A549 (cell line): ENCODE measurements at regions not wholly inside any gene's neighbourhood (a gene's known extent, or its start where the extent isn't known, plus 50 kb on each side); places are given as distances from the start of the nearest gene placed in this dataset.

Experiments
- ATAC-seq, 2 experiments: fragments of 200-7000 bp in 1 of 2; fragments of >200 bp in 1 of 2; cut with Nextera tagmentation in 1 of 2; cut with Tn5 transposase in 1 of 2; 3 replicates each; pipeline versions ENCODE4 v1.8.0 to v1.9.1; 2018 to 2020; ENCODE audit warnings: mild to moderate bottlenecking in 1 of 2, moderate library complexity in 1 of 2
- CTCF ChIA-PET: fragments of 300-600 bp; sonication (Branson Sonifier 250); formaldehyde crosslinking; extraction: SDS; loops from one replicate; lab custom pipeline; 2021; ENCODE audit warnings: antibody characterized with exemption, inconsistent platforms; lab: Yijun Ruan, JAX
- POLR2A ChIA-PET: fragments of 350-600 bp; formaldehyde crosslinking; extraction: SDS; loops from one replicate; lab custom pipeline; 2021; ENCODE audit warnings: antibody characterized with exemption, inconsistent platforms; lab: Yijun Ruan, JAX
- DNase-seq, 2 experiments: peaks; one replicate each; pipeline versions ENCODE4 v3.0.0 to v3.0.0-alpha.2; 2011 to 2016; ENCODE audit warnings: low read depth in 1 of 2, low spot score in 1 of 2
- FAIRE-seq: peaks from 2 replicates; lab custom pipeline; 2011; peaks lifted over from hg19 to GRCh38; lab: Jason Lieb, UNC
- H3K27ac ChIP-seq, 2 experiments: fragments of >200 bp; sonication (Bioruptor Twin); formaldehyde crosslinking; 3 replicates each; pipeline ENCODE4 v1.5.1; 2016 to 2017
- H3K4me1 ChIP-seq: fragments of >200 bp; sonication (Bioruptor Twin); formaldehyde crosslinking; 3 replicates; pipeline ENCODE4 v1.6.1; 2016
- H3K4me2 ChIP-seq: fragments of >200 bp; sonication (Bioruptor Twin); formaldehyde crosslinking; 3 replicates; pipeline ENCODE4 v1.6.1; 2016
- H3K4me3 ChIP-seq: fragments of >200 bp; sonication (Bioruptor Twin); formaldehyde crosslinking; 3 replicates; pipeline ENCODE4 v1.5.1; 2016
- H3K9me3 ChIP-seq: fragments of >200 bp; sonication (Bioruptor Twin); formaldehyde crosslinking; 3 replicates; pipeline ENCODE4 v1.6.1; 2016
- BHLHE40 ChIP-seq: IDR thresholded peaks from 2 replicates; pipeline ENCODE4 v1.6.1; 2012; ENCODE audit warnings: low read depth, low read length, inconsistent platforms
- CBX8 ChIP-seq: fragments of 200-600 bp; sonication (generic); IDR thresholded peaks from 2 replicates; pipeline ENCODE4 v1.6.1; 2016
- CEBPB ChIP-seq, 2 experiments: fragments of >200 bp in 1 of 2; sonication (Bioruptor Twin) in 1 of 2; formaldehyde crosslinking in 1 of 2; IDR thresholded peaks; 2 replicates each; pipeline ENCODE4 v1.6.1; 2012 to 2016
- CHD2 ChIP-seq: fragments of 150-350 bp; IDR thresholded peaks from 2 replicates; pipeline ENCODE4 v1.6.1; 2014; ENCODE audit warnings: low read length; ENCODE audit not compliant: partially characterized antibody
- CHD4 ChIP-seq: fragments of 200-600 bp; sonication (generic); IDR thresholded peaks from 2 replicates; pipeline ENCODE4 v1.6.1; 2016; ENCODE audit warnings: antibody characterized with exemption, mild to moderate bottlenecking, borderline replicate concordance
- EHMT2 ChIP-seq: fragments of 200-600 bp; sonication (generic); IDR thresholded peaks from 2 replicates; pipeline ENCODE4 v1.6.1; 2016; ENCODE audit warnings: antibody characterized with exemption, low read depth, mild to moderate bottlenecking, moderate library complexity
- ESRRA ChIP-seq: fragments of 150-350 bp; IDR thresholded peaks from 2 replicates; pipeline ENCODE4 v1.6.1; 2014; ENCODE audit warnings: mild to moderate bottlenecking, low read length, borderline replicate concordance
- FOSB ChIP-seq: fragments of 250-450 bp; sonication (Bioruptor Pico); IDR thresholded peaks from 2 replicates; pipeline ENCODE4 v1.5.0; 2020; ENCODE audit warnings: mild to moderate bottlenecking, moderate library complexity
- FOSL2 ChIP-seq, 2 experiments: fragments of 450-650 bp in 1 of 2; fragments of >200 bp in 1 of 2; sonication (Bioruptor Twin) in 1 of 2; formaldehyde crosslinking; IDR thresholded peaks; 2 replicates each; pipeline versions ENCODE4 v1.5.0 to v1.6.1; 2016 to 2020; ENCODE audit warnings: mild to moderate bottlenecking in 1 of 2, moderate library complexity in 1 of 2
- HDAC2 ChIP-seq: fragments of 200-600 bp; sonication (generic); IDR thresholded peaks from 2 replicates; pipeline ENCODE4 v1.6.1; 2016
- KDM5A ChIP-seq: fragments of 200-600 bp; sonication (generic); IDR thresholded peaks from 2 replicates; pipeline ENCODE4 v1.6.1; 2016; ENCODE audit warnings: antibody characterized with exemption, mild to moderate bottlenecking
- MAFK ChIP-seq: fragments of 450-650 bp; IDR thresholded peaks from 2 replicates; pipeline ENCODE4 v1.6.1; 2014; ENCODE audit not compliant: partially characterized antibody
- MYC ChIP-seq: IDR thresholded peaks from 2 replicates; pipeline ENCODE4 v1.6.1; 2012; ENCODE audit warnings: mild to moderate bottlenecking, inconsistent platforms, low read length, improper control_type of control experiment, borderline replicate concordance
- NPAS2 ChIP-seq: fragments of 250-450 bp; sonication (Bioruptor Pico); IDR thresholded peaks from 2 replicates; pipeline ENCODE4 v1.8.0; 2022; ENCODE audit warnings: mild to moderate bottlenecking, moderate library complexity, borderline replicate concordance
- RAD21 ChIP-seq, 2 experiments: fragments of >200 bp in 1 of 2; sonication (Bioruptor Twin) in 1 of 2; formaldehyde crosslinking in 1 of 2; IDR thresholded peaks in 1 of 2; conservative IDR thresholded peaks in 1 of 2; 2 replicates in 1 of 2; 3 replicates in 1 of 2; pipeline ENCODE4 v1.6.1; 2012 to 2018; ENCODE audit warnings: inconsistent platforms in 1 of 2
- RCOR1 ChIP-seq: fragments of 150-350 bp; IDR thresholded peaks from 2 replicates; pipeline ENCODE4 v1.6.1; 2014; ENCODE audit warnings: antibody characterized with exemption, low read length, low read depth
- RNF2 ChIP-seq: fragments of 200-600 bp; sonication (generic); IDR thresholded peaks from 2 replicates; pipeline ENCODE4 v1.6.1; 2016; ENCODE audit warnings: low read depth, mild to moderate bottlenecking, antibody characterized with exemption, moderate library complexity, borderline replicate concordance
- SREBF2 ChIP-seq: fragments of 450-650 bp; IDR thresholded peaks from 2 replicates; pipeline ENCODE4 v1.6.1; 2014; ENCODE audit warnings: mild to moderate bottlenecking, moderate library complexity
- TFCP2L1 ChIP-seq: fragments of 250-450 bp; sonication (Bioruptor Pico); IDR thresholded peaks from 2 replicates; pipeline ENCODE4 v1.5.0; 2021; ENCODE audit warnings: mild to moderate bottlenecking
- ZSCAN20 ChIP-seq: fragments of 250-450 bp; sonication (Bioruptor Pico); IDR thresholded peaks from 2 replicates; pipeline ENCODE4 v1.8.0; 2022; ENCODE audit warnings: mild to moderate bottlenecking, moderate library complexity
- WGBS: methylation state at CpG from one replicate; pipeline ENCODE4 v1.1.6; 2017; ENCODE audit errors: missing lambda C conversion rate; 5-methylcytosine and 5-hydroxymethylcytosine counted together
- TF ChIP-seq, protein P1 (sequence below): fragments of 250-450 bp; sonication (Bioruptor Pico); IDR thresholded peaks from 2 replicates; pipeline ENCODE4 v1.5.0; 2021; ENCODE audit warnings: mild to moderate bottlenecking, moderate library complexity, borderline replicate concordance
- TF ChIP-seq, protein P2 (sequence below): fragments of >200 bp; sonication (Bioruptor Twin); formaldehyde crosslinking; IDR thresholded peaks from 3 replicates; pipeline ENCODE4 v1.6.1; 2016
- TF ChIP-seq, protein P3 (sequence below): fragments of >200 bp; sonication (Bioruptor Twin); formaldehyde crosslinking; IDR thresholded peaks from 2 replicates; pipeline ENCODE4 v1.6.1; 2016
- TF ChIP-seq, protein P4 (sequence below): fragments of 250-450 bp; sonication (Bioruptor Pico); IDR thresholded peaks from 2 replicates; pipeline ENCODE4 v1.5.0; 2020; ENCODE audit warnings: low read depth, mild to moderate bottlenecking, moderate library complexity
- TF ChIP-seq, protein P5 (sequence below): fragments of 200-600 bp; sonication (generic); IDR thresholded peaks from 2 replicates; pipeline ENCODE4 v1.6.1; 2016; ENCODE audit warnings: antibody characterized with exemption, mild to moderate bottlenecking, moderate library complexity

DNA sequence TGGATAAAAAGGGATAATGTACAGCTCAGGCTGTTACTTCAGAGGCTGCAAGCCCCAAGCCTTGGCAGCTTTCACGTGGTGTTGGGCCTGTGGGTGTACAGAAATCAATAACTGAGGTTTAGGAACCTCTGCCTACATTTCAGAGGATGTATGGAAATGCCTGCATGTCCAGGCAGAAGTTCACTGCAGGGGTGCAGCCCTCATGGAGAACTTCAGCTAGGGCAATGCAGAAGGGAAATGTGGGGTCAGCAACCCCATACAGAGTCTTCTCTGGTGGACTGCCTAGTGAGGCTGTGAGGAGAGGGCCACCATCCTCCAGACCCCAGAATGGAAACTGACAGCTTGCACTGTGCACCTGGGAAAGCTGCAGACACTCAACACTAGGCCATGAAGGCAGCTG is 1350.3 kb downstream of the ROBO2 start:
- ATAC-seq (no peak), FAIRE-seq (no peak), DNase-seq (no peak)
- ChIA-PET POLR2A (no interaction called here), CTCF (no interaction called here)
- WGBS, result 0% methylated on average over 1 of the region's 1 CpG
- Histone ChIP-seq H3K4me2 (no peak overlapping the region), H3K4me3 (no peak overlapping the region), H3K9me3 (no peaks in the 10 kb centered on the region), H3K27ac (no peak overlapping the region), H3K4me1 (no peaks in the 10 kb centered on the region)
- no peak for TF ChIP-seq RCOR1
- no peak for TF ChIP-seq CBX8
- TF ChIP-seq CEBPB (IDR thresholded peaks at IDR 0.05), result no peak
- TF ChIP-seq TFCP2L1 (CRISPR knock-in tag), result no peak
- TF ChIP-seq, protein P1, sequence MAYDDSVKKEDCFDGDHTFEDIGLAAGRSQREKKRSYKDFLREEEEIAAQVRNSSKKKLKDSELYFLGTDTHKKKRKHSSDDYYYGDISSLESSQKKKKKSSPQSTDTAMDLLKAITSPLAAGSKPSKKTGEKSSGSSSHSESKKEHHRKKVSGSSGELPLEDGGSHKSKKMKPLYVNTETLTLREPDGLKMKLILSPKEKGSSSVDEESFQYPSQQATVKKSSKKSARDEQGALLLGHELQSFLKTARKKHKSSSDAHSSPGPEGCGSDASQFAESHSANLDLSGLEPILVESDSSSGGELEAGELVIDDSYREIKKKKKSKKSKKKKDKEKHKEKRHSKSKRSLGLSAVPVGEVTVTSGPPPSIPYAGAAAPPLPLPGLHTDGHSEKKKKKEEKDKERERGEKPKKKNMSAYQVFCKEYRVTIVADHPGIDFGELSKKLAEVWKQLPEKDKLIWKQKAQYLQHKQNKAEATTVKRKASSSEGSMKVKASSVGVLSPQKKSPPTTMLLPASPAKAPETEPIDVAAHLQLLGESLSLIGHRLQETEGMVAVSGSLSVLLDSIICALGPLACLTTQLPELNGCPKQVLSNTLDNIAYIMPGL, result no peak
- TF ChIP-seq MAFK, result no peak
- no peak for TF ChIP-seq MYC
- TF ChIP-seq KDM5A, result no peak
- no peak for TF ChIP-seq ZSCAN20 (CRISPR knock-in tag)
- TF ChIP-seq, protein P2, sequence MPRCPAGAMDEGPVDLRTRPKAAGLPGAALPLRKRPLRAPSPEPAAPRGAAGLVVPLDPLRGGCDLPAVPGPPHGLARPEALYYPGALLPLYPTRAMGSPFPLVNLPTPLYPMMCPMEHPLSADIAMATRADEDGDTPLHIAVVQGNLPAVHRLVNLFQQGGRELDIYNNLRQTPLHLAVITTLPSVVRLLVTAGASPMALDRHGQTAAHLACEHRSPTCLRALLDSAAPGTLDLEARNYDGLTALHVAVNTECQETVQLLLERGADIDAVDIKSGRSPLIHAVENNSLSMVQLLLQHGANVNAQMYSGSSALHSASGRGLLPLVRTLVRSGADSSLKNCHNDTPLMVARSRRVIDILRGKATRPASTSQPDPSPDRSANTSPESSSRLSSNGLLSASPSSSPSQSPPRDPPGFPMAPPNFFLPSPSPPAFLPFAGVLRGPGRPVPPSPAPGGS, result no peak
- TF ChIP-seq, protein P3, sequence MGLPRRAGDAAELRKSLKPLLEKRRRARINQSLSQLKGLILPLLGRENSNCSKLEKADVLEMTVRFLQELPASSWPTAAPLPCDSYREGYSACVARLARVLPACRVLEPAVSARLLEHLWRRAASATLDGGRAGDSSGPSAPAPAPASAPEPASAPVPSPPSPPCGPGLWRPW, result no peak
- no peak for TF ChIP-seq EHMT2
- no peak for TF ChIP-seq BHLHE40
- TF ChIP-seq, protein P4, sequence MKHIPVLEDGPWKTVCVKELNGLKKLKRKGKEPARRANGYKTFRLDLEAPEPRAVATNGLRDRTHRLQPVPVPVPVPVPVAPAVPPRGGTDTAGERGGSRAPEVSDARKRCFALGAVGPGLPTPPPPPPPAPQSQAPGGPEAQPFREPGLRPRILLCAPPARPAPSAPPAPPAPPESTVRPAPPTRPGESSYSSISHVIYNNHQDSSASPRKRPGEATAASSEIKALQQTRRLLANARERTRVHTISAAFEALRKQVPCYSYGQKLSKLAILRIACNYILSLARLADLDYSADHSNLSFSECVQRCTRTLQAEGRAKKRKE, result no peak
- no peak for TF ChIP-seq CHD4
- no peak for TF ChIP-seq CHD2
- no peak for TF ChIP-seq HDAC2
- TF ChIP-seq ESRRA, result no peak

DNA sequence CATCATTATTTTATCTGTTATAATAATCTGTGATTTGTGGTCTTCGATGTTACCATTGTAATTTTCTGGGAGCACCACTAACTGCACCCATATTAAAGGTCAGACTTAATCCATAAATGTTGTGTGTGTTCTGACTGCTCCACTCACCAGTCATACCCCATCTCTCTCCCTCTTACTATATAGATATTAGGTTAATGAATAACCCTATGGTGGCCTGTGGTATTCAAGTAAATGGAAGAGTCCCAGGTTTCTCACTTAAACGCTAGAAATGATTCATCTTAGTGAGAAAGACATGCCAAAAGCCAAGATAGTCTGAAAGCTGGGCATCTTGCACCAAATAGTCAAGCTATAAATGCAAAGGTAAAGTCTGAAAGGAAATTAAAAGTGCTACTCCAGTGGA is 1358.5 kb downstream of the ROBO2 start:
- no peak overlapping the region for H3K4me3 ChIP-seq
- TF ChIP-seq, protein P4, result no peak
- TF ChIP-seq SREBF2 (no peak), CBX8 (no peak), ZSCAN20 (CRISPR knock-in tag) (no peak), MAFK (no peak), NPAS2 (no peak), RAD21 (conservative IDR thresholded peaks at IDR 0.05 in 1 of 2, IDR thresholded peaks at IDR 0.05 in 1 of 2) (no peak), FOSL2 (IDR thresholded peaks at IDR 0.05) (no peak), FOSL2 (CRISPR knock-in tag; IDR thresholded peaks at IDR 0.05) (no peak), RNF2 (no peak), FOSB (CRISPR knock-in tag) (no peak)
- TF ChIP-seq, protein P1, result no peak
- TF ChIP-seq, protein P2, result no peak
- TF ChIP-seq, protein P5, sequence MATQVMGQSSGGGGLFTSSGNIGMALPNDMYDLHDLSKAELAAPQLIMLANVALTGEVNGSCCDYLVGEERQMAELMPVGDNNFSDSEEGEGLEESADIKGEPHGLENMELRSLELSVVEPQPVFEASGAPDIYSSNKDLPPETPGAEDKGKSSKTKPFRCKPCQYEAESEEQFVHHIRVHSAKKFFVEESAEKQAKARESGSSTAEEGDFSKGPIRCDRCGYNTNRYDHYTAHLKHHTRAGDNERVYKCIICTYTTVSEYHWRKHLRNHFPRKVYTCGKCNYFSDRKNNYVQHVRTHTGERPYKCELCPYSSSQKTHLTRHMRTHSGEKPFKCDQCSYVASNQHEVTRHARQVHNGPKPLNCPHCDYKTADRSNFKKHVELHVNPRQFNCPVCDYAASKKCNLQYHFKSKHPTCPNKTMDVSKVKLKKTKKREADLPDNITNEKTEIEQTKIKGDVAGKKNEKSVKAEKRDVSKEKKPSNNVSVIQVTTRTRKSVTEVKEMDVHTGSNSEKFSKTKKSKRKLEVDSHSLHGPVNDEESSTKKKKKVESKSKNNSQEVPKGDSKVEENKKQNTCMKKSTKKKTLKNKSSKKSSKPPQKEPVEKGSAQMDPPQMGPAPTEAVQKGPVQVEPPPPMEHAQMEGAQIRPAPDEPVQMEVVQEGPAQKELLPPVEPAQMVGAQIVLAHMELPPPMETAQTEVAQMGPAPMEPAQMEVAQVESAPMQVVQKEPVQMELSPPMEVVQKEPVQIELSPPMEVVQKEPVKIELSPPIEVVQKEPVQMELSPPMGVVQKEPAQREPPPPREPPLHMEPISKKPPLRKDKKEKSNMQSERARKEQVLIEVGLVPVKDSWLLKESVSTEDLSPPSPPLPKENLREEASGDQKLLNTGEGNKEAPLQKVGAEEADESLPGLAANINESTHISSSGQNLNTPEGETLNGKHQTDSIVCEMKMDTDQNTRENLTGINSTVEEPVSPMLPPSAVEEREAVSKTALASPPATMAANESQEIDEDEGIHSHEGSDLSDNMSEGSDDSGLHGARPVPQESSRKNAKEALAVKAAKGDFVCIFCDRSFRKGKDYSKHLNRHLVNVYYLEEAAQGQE, result no peak

More for the DNA sequence above, 1358.5 kb downstream of the ROBO2 start:
- no peak for DNase-seq
- Histone ChIP-seq H3K9me3 (no peaks in the 10 kb centered on the region), H3K27ac (no peak overlapping the region), H3K4me1 (no peaks in the 10 kb centered on the region), H3K4me2 (no peak overlapping the region)
- FAIRE-seq, result no peak
- WGBS, result 0% methylated on average over 2 of the region's 2 CpGs
- ATAC-seq, result no peak
- POLR2A ChIA-PET, result no interaction called here
- CTCF ChIA-PET, result interaction anchor here (0.6 kb wide), 1 partner anchor 9 kb away, joined by 3 read pairs; no protein-coding TSS in a partner anchor
